ENCODE measurements at regions not wholly inside any gene's neighbourhood (a gene's known extent, or its start where the extent isn't known, plus 50 kb on each side); places are given as distances from the start of the nearest gene placed in this dataset.
A peak's percentile ranks its signal among the peaks of the same experiment; 100 is the strongest.
"Not testable (repeated sequence)": the region's sequence is repeated elsewhere in the genome, so short reads cannot be mapped to it uniquely, and the experiment has no call there.

GRCh38 chr15:53208751-53209150 lies 418.6 kb upstream of the ONECUT1 start:
- Histone ChIP-seq H3K27me3 (ENCODE audit: control insufficient read depth, insufficient read depth, low read length) (no peaks in the 10 kb centered on the region), H3K36me3 (ENCODE audit: control insufficient read depth, low read depth, low read length) (no peaks in the 10 kb centered on the region), H3K4me3 (ENCODE audit: low read length) (no peak overlapping the region), H3K27ac (ENCODE audit: low read length) (no peak overlapping the region), H3K9ac (ENCODE audit: low read length) (no peak overlapping the region), H3K4me1 (ENCODE audit: control insufficient read depth, low read depth, low read length) (peaks cover 17% of the 10 kb centered on the region), H3K9me3 (ENCODE audit: control insufficient read depth, low read depth, low read length) (no peaks in the 10 kb centered on the region)

- H3K9me3 ChIP-seq (ENCODE audit: control insufficient read depth, low read depth, low read length) = no peaks in the 10 kb centered on the region
- H3K9ac ChIP-seq (ENCODE audit: low read length) = no peak overlapping the region
- H3K4me1 ChIP-seq (ENCODE audit: control insufficient read depth, low read depth, low read length) = peaks cover 10% of the 10 kb centered on the region
- no peaks in the 10 kb centered on the region for H3K27me3 ChIP-seq (ENCODE audit: control insufficient read depth, insufficient read depth, low read length)
- H3K36me3 ChIP-seq (ENCODE audit: control insufficient read depth, low read depth, low read length) = no peaks in the 10 kb centered on the region
- H3K27ac ChIP-seq (ENCODE audit: low read length) = no peak overlapping the region
- no peak overlapping the region for H3K4me3 ChIP-seq (ENCODE audit: low read length)
These were observed 413.3 kb upstream of the ONECUT1 start for GRCh38 chr15:53203454-53203853.

GRCh38 chr15:53202876-53203275 lies 412.7 kb upstream of the ONECUT1 start:
- Histone ChIP-seq H3K4me1 (ENCODE audit: control insufficient read depth, low read depth, low read length) (peaks cover 10% of the 10 kb centered on the region), H3K27ac (ENCODE audit: low read length) (no peak overlapping the region), H3K36me3 (ENCODE audit: control insufficient read depth, low read depth, low read length) (no peaks in the 10 kb centered on the region), H3K9ac (ENCODE audit: low read length) (no peak overlapping the region), H3K9me3 (ENCODE audit: control insufficient read depth, low read depth, low read length) (no peaks in the 10 kb centered on the region), H3K4me3 (ENCODE audit: low read length) (no peak overlapping the region), H3K27me3 (ENCODE audit: control insufficient read depth, insufficient read depth, low read length) (peaks cover 3% of the 10 kb centered on the region)

GRCh38 chr15:53197426-53197839 lies 407.3 kb upstream of the ONECUT1 start:
- H3K9ac ChIP-seq (ENCODE audit: low read length) = no peak overlapping the region

GRCh38 chr15:53196788-53197187 lies 406.7 kb upstream of the ONECUT1 start:
- peak overlapping the region; percentile 30 for H3K4me3 ChIP-seq (ENCODE audit: low read length)
- peaks cover 19% of the 10 kb centered on the region for H3K27me3 ChIP-seq (ENCODE audit: control insufficient read depth, insufficient read depth, low read length)
- H3K36me3 ChIP-seq (ENCODE audit: control insufficient read depth, low read depth, low read length) = no peaks in the 10 kb centered on the region
- H3K4me1 ChIP-seq (ENCODE audit: control insufficient read depth, low read depth, low read length) = peaks cover 12% of the 10 kb centered on the region
- no peaks in the 10 kb centered on the region for H3K9me3 ChIP-seq (ENCODE audit: control insufficient read depth, low read depth, low read length)
- H3K27ac ChIP-seq (ENCODE audit: low read length) = no peak overlapping the region
- H3K9ac ChIP-seq (ENCODE audit: low read length) = no peak overlapping the region

More at GRCh38 chr15:53197426-53197839, 407.3 kb upstream of the ONECUT1 start:
- Histone ChIP-seq H3K9me3 (ENCODE audit: control insufficient read depth, low read depth, low read length) (no peaks in the 10 kb centered on the region), H3K27ac (ENCODE audit: low read length) (no peak overlapping the region), H3K4me3 (ENCODE audit: low read length) (no peak overlapping the region), H3K36me3 (ENCODE audit: control insufficient read depth, low read depth, low read length) (no peaks in the 10 kb centered on the region), H3K27me3 (ENCODE audit: control insufficient read depth, insufficient read depth, low read length) (peaks cover 19% of the 10 kb centered on the region), H3K4me1 (ENCODE audit: control insufficient read depth, low read depth, low read length) (peaks cover 12% of the 10 kb centered on the region)

- Histone ChIP-seq H3K4me1 (ENCODE audit: control insufficient read depth, low read depth, low read length) (peaks cover 12% of the 10 kb centered on the region), H3K4me3 (ENCODE audit: low read length) (no peak overlapping the region), H3K27me3 (ENCODE audit: control insufficient read depth, insufficient read depth, low read length) (peaks cover 19% of the 10 kb centered on the region)
These were observed 406.1 kb upstream of the ONECUT1 start for GRCh38 chr15:53196242-53196641.

GRCh38 chr15:53193149-53193548 lies 403.0 kb upstream of the ONECUT1 start:
- Histone ChIP-seq H3K27ac (ENCODE audit: low read length) (no peak overlapping the region), H3K4me1 (ENCODE audit: control insufficient read depth, low read depth, low read length) (peaks cover 12% of the 10 kb centered on the region), H3K27me3 (ENCODE audit: control insufficient read depth, insufficient read depth, low read length) (peaks cover 19% of the 10 kb centered on the region), H3K4me3 (ENCODE audit: low read length) (no peak overlapping the region), H3K36me3 (ENCODE audit: control insufficient read depth, low read depth, low read length) (no peaks in the 10 kb centered on the region), H3K9me3 (ENCODE audit: control insufficient read depth, low read depth, low read length) (no peaks in the 10 kb centered on the region), H3K9ac (ENCODE audit: low read length) (no peak overlapping the region)

More at GRCh38 chr15:53196242-53196641, 406.1 kb upstream of the ONECUT1 start:
- Histone ChIP-seq H3K36me3 (ENCODE audit: control insufficient read depth, low read depth, low read length) (no peaks in the 10 kb centered on the region), H3K9ac (ENCODE audit: low read length) (no peak overlapping the region), H3K9me3 (ENCODE audit: control insufficient read depth, low read depth, low read length) (no peaks in the 10 kb centered on the region), H3K27ac (ENCODE audit: low read length) (no peak overlapping the region)

GRCh38 chr15:53189860-53190259 lies 399.7 kb upstream of the ONECUT1 start:
- Histone ChIP-seq H3K27ac (ENCODE audit: low read length) (no peak overlapping the region), H3K36me3 (ENCODE audit: control insufficient read depth, low read depth, low read length) (no peaks in the 10 kb centered on the region), H3K9ac (ENCODE audit: low read length) (no peak overlapping the region), H3K27me3 (ENCODE audit: control insufficient read depth, insufficient read depth, low read length) (no peaks in the 10 kb centered on the region), H3K9me3 (ENCODE audit: control insufficient read depth, low read depth, low read length) (no peaks in the 10 kb centered on the region), H3K4me1 (ENCODE audit: control insufficient read depth, low read depth, low read length) (no peaks in the 10 kb centered on the region), H3K4me3 (ENCODE audit: low read length) (no peak overlapping the region)

- H3K27ac ChIP-seq (ENCODE audit: low read length); H3K9ac ChIP-seq (ENCODE audit: low read length); H3K4me1 ChIP-seq (ENCODE audit: control insufficient read depth, low read depth, low read length); H3K27me3 ChIP-seq (ENCODE audit: control insufficient read depth, insufficient read depth, low read length); H3K36me3 ChIP-seq (ENCODE audit: control insufficient read depth, low read depth, low read length); H3K4me3 ChIP-seq (ENCODE audit: low read length); H3K9me3 ChIP-seq (ENCODE audit: control insufficient read depth, low read depth, low read length): not testable (repeated sequence)
These were observed 393.3 kb upstream of the ONECUT1 start for GRCh38 chr15:53183449-53183848.

- Histone ChIP-seq H3K4me1 (ENCODE audit: control insufficient read depth, low read depth, low read length) (no peaks in the 10 kb centered on the region), H3K36me3 (ENCODE audit: control insufficient read depth, low read depth, low read length) (no peaks in the 10 kb centered on the region), H3K9ac (ENCODE audit: low read length) (no peak overlapping the region), H3K27me3 (ENCODE audit: control insufficient read depth, insufficient read depth, low read length) (no peaks in the 10 kb centered on the region), H3K27ac (ENCODE audit: low read length) (no peak overlapping the region), H3K4me3 (ENCODE audit: low read length) (no peak overlapping the region), H3K9me3 (ENCODE audit: control insufficient read depth, low read depth, low read length) (no peaks in the 10 kb centered on the region)
These were observed 381.4 kb upstream of the ONECUT1 start for GRCh38 chr15:53171571-53171970.

- Histone ChIP-seq H3K4me1 (ENCODE audit: control insufficient read depth, low read depth, low read length) (no peaks in the 10 kb centered on the region), H3K9me3 (ENCODE audit: control insufficient read depth, low read depth, low read length) (no peaks in the 10 kb centered on the region), H3K36me3 (ENCODE audit: control insufficient read depth, low read depth, low read length) (no peaks in the 10 kb centered on the region), H3K4me3 (ENCODE audit: low read length) (no peak overlapping the region), H3K27ac (ENCODE audit: low read length) (no peak overlapping the region), H3K27me3 (ENCODE audit: control insufficient read depth, insufficient read depth, low read length) (no peaks in the 10 kb centered on the region), H3K9ac (ENCODE audit: low read length) (no peak overlapping the region)
These were observed 376.6 kb upstream of the ONECUT1 start for GRCh38 chr15:53166684-53167201.

GRCh38 chr15:53165988-53166683 lies 376.0 kb upstream of the ONECUT1 start:
- Histone ChIP-seq H3K27me3 (ENCODE audit: control insufficient read depth, insufficient read depth, low read length) (no peaks in the 10 kb centered on the region), H3K36me3 (ENCODE audit: control insufficient read depth, low read depth, low read length) (no peaks in the 10 kb centered on the region), H3K4me3 (ENCODE audit: low read length) (no peak overlapping the region), H3K9ac (ENCODE audit: low read length) (no peak overlapping the region), H3K27ac (ENCODE audit: low read length) (no peak overlapping the region), H3K4me1 (ENCODE audit: control insufficient read depth, low read depth, low read length) (no peaks in the 10 kb centered on the region), H3K9me3 (ENCODE audit: control insufficient read depth, low read depth, low read length) (no peaks in the 10 kb centered on the region)
